ENCODE measurements at regions not wholly inside any gene's neighbourhood (a gene's known extent, or its start where the extent isn't known, plus 50 kb on each side); places are given as distances from the start of the nearest gene placed in this dataset.

GRCh38 chr10:78181381-78182055 lies 147.9 kb downstream of the RPS24 start:
- TF ChIP-seq CTCF (IDR thresholded peaks at IDR 0.05; ENCODE audit: low read depth, low read length, missing control alignments): no peak
- no peak for DNase-seq (ENCODE audit: low read depth)
- no peak overlapping the region for H3K4me3 ChIP-seq (ENCODE audit: low read depth, low read length)
- in situ Hi-C loops (cut with HindIII; ENCODE audit: low sequenced_read_pairs): no loop called here

- no peak overlapping the region for H3K4me3 ChIP-seq (ENCODE audit: low read depth, low read length)
- DNase-seq (ENCODE audit: low read depth): no peak
- no peak for TF ChIP-seq CTCF (IDR thresholded peaks at IDR 0.05; ENCODE audit: low read depth, low read length, missing control alignments)
- in situ Hi-C loops (cut with HindIII; ENCODE audit: low sequenced_read_pairs): no loop called here
Measured at GRCh38 chr10:78182841-78183240, 149.2 kb downstream of the RPS24 start.

- TF ChIP-seq CTCF (IDR thresholded peaks at IDR 0.05; ENCODE audit: low read depth, low read length, missing control alignments): no peak
- in situ Hi-C loops (cut with HindIII; ENCODE audit: low sequenced_read_pairs): no loop called here
Measured at GRCh38 chr10:78184851-78185692, 151.4 kb downstream of the RPS24 start.

GRCh38 chr10:78185693-78186055 lies 152.0 kb downstream of the RPS24 start:
- in situ Hi-C loops (cut with HindIII; ENCODE audit: low sequenced_read_pairs): no loop called here
- H3K4me3 ChIP-seq (ENCODE audit: low read depth, low read length): no peak overlapping the region
- DNase-seq (ENCODE audit: low read depth): no peak
- TF ChIP-seq CTCF (IDR thresholded peaks at IDR 0.05; ENCODE audit: low read depth, low read length, missing control alignments): no peak

More at GRCh38 chr10:78184851-78185692, 151.4 kb downstream of the RPS24 start:
- no peak for DNase-seq (ENCODE audit: low read depth)
- no peak overlapping the region for H3K4me3 ChIP-seq (ENCODE audit: low read depth, low read length)

GRCh38 chr10:78186572-78186971 lies 152.9 kb downstream of the RPS24 start:
- in situ Hi-C loops (cut with HindIII; ENCODE audit: low sequenced_read_pairs): no loop called here
- no peak for TF ChIP-seq CTCF (IDR thresholded peaks at IDR 0.05; ENCODE audit: low read depth, low read length, missing control alignments)
- H3K4me3 ChIP-seq (ENCODE audit: low read depth, low read length): no peak overlapping the region
- DNase-seq (ENCODE audit: low read depth): no peak

- TF ChIP-seq CTCF (IDR thresholded peaks at IDR 0.05; ENCODE audit: low read depth, low read length, missing control alignments): no peak
- H3K4me3 ChIP-seq (ENCODE audit: low read depth, low read length): no peak overlapping the region
- in situ Hi-C loops (cut with HindIII; ENCODE audit: low sequenced_read_pairs): no loop called here
- DNase-seq (ENCODE audit: low read depth): no peak
Measured at GRCh38 chr10:78187371-78187770, 153.7 kb downstream of the RPS24 start.
